ENCODE measurements at regions not wholly inside any gene's neighbourhood (a gene's known extent, or its start where the extent isn't known, plus 50 kb on each side); places are given as distances from the start of the nearest gene placed in this dataset.

- H3K9me3 ChIP-seq (ENCODE audit: control insufficient read depth, low read depth, low read length), result no peaks in the 10 kb centered on the region
- no peak overlapping the region for H3K9ac ChIP-seq (ENCODE audit: low read length)
- H3K27ac ChIP-seq (ENCODE audit: low read length), result no peak overlapping the region
- H3K27me3 ChIP-seq (ENCODE audit: control insufficient read depth, insufficient read depth, low read length), result no peaks in the 10 kb centered on the region
- no peaks in the 10 kb centered on the region for H3K36me3 ChIP-seq (ENCODE audit: control insufficient read depth, low read depth, low read length)
- H3K4me3 ChIP-seq (ENCODE audit: low read length), result no peak overlapping the region
- H3K4me1 ChIP-seq (ENCODE audit: control insufficient read depth, low read depth, low read length), result no peaks in the 10 kb centered on the region
Observed at GRCh38 chr9:99595796-99596195, 225.9 kb upstream of the NR4A3 start.

- Histone ChIP-seq H3K27me3 (ENCODE audit: control insufficient read depth, insufficient read depth, low read length) (peaks cover 18% of the 10 kb centered on the region), H3K4me3 (ENCODE audit: low read length) (no peak overlapping the region), H3K9me3 (ENCODE audit: control insufficient read depth, low read depth, low read length) (no peaks in the 10 kb centered on the region), H3K27ac (ENCODE audit: low read length) (no peak overlapping the region), H3K36me3 (ENCODE audit: control insufficient read depth, low read depth, low read length) (no peaks in the 10 kb centered on the region), H3K4me1 (ENCODE audit: control insufficient read depth, low read depth, low read length) (peaks cover 2% of the 10 kb centered on the region), H3K9ac (ENCODE audit: low read length) (no peak overlapping the region)
Observed at GRCh38 chr9:99601571-99602111, 220.0 kb upstream of the NR4A3 start.

- Histone ChIP-seq H3K9ac (ENCODE audit: low read length) (no peak overlapping the region), H3K9me3 (ENCODE audit: control insufficient read depth, low read depth, low read length) (no peaks in the 10 kb centered on the region), H3K36me3 (ENCODE audit: control insufficient read depth, low read depth, low read length) (no peaks in the 10 kb centered on the region), H3K27ac (ENCODE audit: low read length) (no peak overlapping the region), H3K4me3 (ENCODE audit: low read length) (no peak overlapping the region), H3K27me3 (ENCODE audit: control insufficient read depth, insufficient read depth, low read length) (peaks cover 18% of the 10 kb centered on the region), H3K4me1 (ENCODE audit: control insufficient read depth, low read depth, low read length) (peaks cover 14% of the 10 kb centered on the region)
Observed at GRCh38 chr9:99602854-99603253, 218.8 kb upstream of the NR4A3 start.

- H3K27me3 ChIP-seq (ENCODE audit: control insufficient read depth, insufficient read depth, low read length), result peaks cover 18% of the 10 kb centered on the region
- no peak overlapping the region for H3K27ac ChIP-seq (ENCODE audit: low read length)
- H3K9ac ChIP-seq (ENCODE audit: low read length), result no peak overlapping the region
- H3K4me3 ChIP-seq (ENCODE audit: low read length), result no peak overlapping the region
- H3K36me3 ChIP-seq (ENCODE audit: control insufficient read depth, low read depth, low read length), result no peaks in the 10 kb centered on the region
- H3K9me3 ChIP-seq (ENCODE audit: control insufficient read depth, low read depth, low read length), result no peaks in the 10 kb centered on the region
- peaks cover 18% of the 10 kb centered on the region for H3K4me1 ChIP-seq (ENCODE audit: control insufficient read depth, low read depth, low read length)
Observed at GRCh38 chr9:99605016-99605743, 216.5 kb upstream of the NR4A3 start.

GRCh38 chr9:99606296-99606695 is 215.4 kb upstream of the NR4A3 start:
- H3K27me3 ChIP-seq (ENCODE audit: control insufficient read depth, insufficient read depth, low read length), result peaks cover 18% of the 10 kb centered on the region
- H3K4me3 ChIP-seq (ENCODE audit: low read length), result no peak overlapping the region

GRCh38 chr9:99606957-99607356 is 214.7 kb upstream of the NR4A3 start:
- Histone ChIP-seq H3K4me1 (ENCODE audit: control insufficient read depth, low read depth, low read length) (peaks cover 18% of the 10 kb centered on the region), H3K9me3 (ENCODE audit: control insufficient read depth, low read depth, low read length) (no peaks in the 10 kb centered on the region), H3K27me3 (ENCODE audit: control insufficient read depth, insufficient read depth, low read length) (peaks cover 18% of the 10 kb centered on the region), H3K9ac (ENCODE audit: low read length) (no peak overlapping the region), H3K27ac (ENCODE audit: low read length) (no peak overlapping the region), H3K4me3 (ENCODE audit: low read length) (no peak overlapping the region), H3K36me3 (ENCODE audit: control insufficient read depth, low read depth, low read length) (no peaks in the 10 kb centered on the region)

More at GRCh38 chr9:99606296-99606695, 215.4 kb upstream of the NR4A3 start:
- H3K4me1 ChIP-seq (ENCODE audit: control insufficient read depth, low read depth, low read length), result peaks cover 18% of the 10 kb centered on the region
- no peaks in the 10 kb centered on the region for H3K9me3 ChIP-seq (ENCODE audit: control insufficient read depth, low read depth, low read length)
- no peaks in the 10 kb centered on the region for H3K36me3 ChIP-seq (ENCODE audit: control insufficient read depth, low read depth, low read length)
- no peak overlapping the region for H3K27ac ChIP-seq (ENCODE audit: low read length)
- no peak overlapping the region for H3K9ac ChIP-seq (ENCODE audit: low read length)

GRCh38 chr9:99607842-99608448 is 213.7 kb upstream of the NR4A3 start:
- no peak overlapping the region for H3K27ac ChIP-seq (ENCODE audit: low read length)
- H3K9ac ChIP-seq (ENCODE audit: low read length), result no peak overlapping the region
- no peaks in the 10 kb centered on the region for H3K9me3 ChIP-seq (ENCODE audit: control insufficient read depth, low read depth, low read length)
- no peak overlapping the region for H3K4me3 ChIP-seq (ENCODE audit: low read length)
- H3K27me3 ChIP-seq (ENCODE audit: control insufficient read depth, insufficient read depth, low read length), result peaks cover 18% of the 10 kb centered on the region
- peaks cover 18% of the 10 kb centered on the region for H3K4me1 ChIP-seq (ENCODE audit: control insufficient read depth, low read depth, low read length)
- no peaks in the 10 kb centered on the region for H3K36me3 ChIP-seq (ENCODE audit: control insufficient read depth, low read depth, low read length)

GRCh38 chr9:99614341-99614740 is 207.3 kb upstream of the NR4A3 start:
- H3K4me1 ChIP-seq (ENCODE audit: control insufficient read depth, low read depth, low read length), result no peaks in the 10 kb centered on the region
- H3K9me3 ChIP-seq (ENCODE audit: control insufficient read depth, low read depth, low read length), result no peaks in the 10 kb centered on the region
- H3K4me3 ChIP-seq (ENCODE audit: low read length), result no peak overlapping the region

GRCh38 chr9:99621040-99621439 is 200.6 kb upstream of the NR4A3 start:
- Histone ChIP-seq H3K36me3 (ENCODE audit: control insufficient read depth, low read depth, low read length) (no peaks in the 10 kb centered on the region), H3K9ac (ENCODE audit: low read length) (no peak overlapping the region), H3K4me3 (ENCODE audit: low read length) (no peak overlapping the region), H3K9me3 (ENCODE audit: control insufficient read depth, low read depth, low read length) (no peaks in the 10 kb centered on the region), H3K27me3 (ENCODE audit: control insufficient read depth, insufficient read depth, low read length) (no peaks in the 10 kb centered on the region), H3K27ac (ENCODE audit: low read length) (no peak overlapping the region), H3K4me1 (ENCODE audit: control insufficient read depth, low read depth, low read length) (peaks cover 4% of the 10 kb centered on the region)

More at GRCh38 chr9:99614341-99614740, 207.3 kb upstream of the NR4A3 start:
- H3K27me3 ChIP-seq (ENCODE audit: control insufficient read depth, insufficient read depth, low read length), result no peaks in the 10 kb centered on the region
- H3K27ac ChIP-seq (ENCODE audit: low read length), result no peak overlapping the region
- no peaks in the 10 kb centered on the region for H3K36me3 ChIP-seq (ENCODE audit: control insufficient read depth, low read depth, low read length)
- no peak overlapping the region for H3K9ac ChIP-seq (ENCODE audit: low read length)

GRCh38 chr9:99622679-99623078 is 199.0 kb upstream of the NR4A3 start:
- Histone ChIP-seq H3K4me1 (ENCODE audit: control insufficient read depth, low read depth, low read length) (peaks cover 4% of the 10 kb centered on the region), H3K36me3 (ENCODE audit: control insufficient read depth, low read depth, low read length) (no peaks in the 10 kb centered on the region), H3K9ac (ENCODE audit: low read length) (no peak overlapping the region), H3K27me3 (ENCODE audit: control insufficient read depth, insufficient read depth, low read length) (no peaks in the 10 kb centered on the region), H3K27ac (ENCODE audit: low read length) (no peak overlapping the region), H3K9me3 (ENCODE audit: control insufficient read depth, low read depth, low read length) (no peaks in the 10 kb centered on the region), H3K4me3 (ENCODE audit: low read length) (no peak overlapping the region)

GRCh38 chr9:99623780-99624364 is 197.8 kb upstream of the NR4A3 start:
- no peaks in the 10 kb centered on the region for H3K27me3 ChIP-seq (ENCODE audit: control insufficient read depth, insufficient read depth, low read length)
- no peaks in the 10 kb centered on the region for H3K36me3 ChIP-seq (ENCODE audit: control insufficient read depth, low read depth, low read length)
- H3K4me1 ChIP-seq (ENCODE audit: control insufficient read depth, low read depth, low read length), result peaks cover 4% of the 10 kb centered on the region
- no peak overlapping the region for H3K27ac ChIP-seq (ENCODE audit: low read length)
- H3K4me3 ChIP-seq (ENCODE audit: low read length), result no peak overlapping the region
- no peaks in the 10 kb centered on the region for H3K9me3 ChIP-seq (ENCODE audit: control insufficient read depth, low read depth, low read length)
- no peak overlapping the region for H3K9ac ChIP-seq (ENCODE audit: low read length)

All from iPS-18a (cell line).